ENCODE measurements at regions not wholly inside any gene's neighbourhood (a gene's known extent, or its start where the extent isn't known, plus 50 kb on each side); places are given as distances from the start of the nearest gene placed in this dataset.

DNA sequence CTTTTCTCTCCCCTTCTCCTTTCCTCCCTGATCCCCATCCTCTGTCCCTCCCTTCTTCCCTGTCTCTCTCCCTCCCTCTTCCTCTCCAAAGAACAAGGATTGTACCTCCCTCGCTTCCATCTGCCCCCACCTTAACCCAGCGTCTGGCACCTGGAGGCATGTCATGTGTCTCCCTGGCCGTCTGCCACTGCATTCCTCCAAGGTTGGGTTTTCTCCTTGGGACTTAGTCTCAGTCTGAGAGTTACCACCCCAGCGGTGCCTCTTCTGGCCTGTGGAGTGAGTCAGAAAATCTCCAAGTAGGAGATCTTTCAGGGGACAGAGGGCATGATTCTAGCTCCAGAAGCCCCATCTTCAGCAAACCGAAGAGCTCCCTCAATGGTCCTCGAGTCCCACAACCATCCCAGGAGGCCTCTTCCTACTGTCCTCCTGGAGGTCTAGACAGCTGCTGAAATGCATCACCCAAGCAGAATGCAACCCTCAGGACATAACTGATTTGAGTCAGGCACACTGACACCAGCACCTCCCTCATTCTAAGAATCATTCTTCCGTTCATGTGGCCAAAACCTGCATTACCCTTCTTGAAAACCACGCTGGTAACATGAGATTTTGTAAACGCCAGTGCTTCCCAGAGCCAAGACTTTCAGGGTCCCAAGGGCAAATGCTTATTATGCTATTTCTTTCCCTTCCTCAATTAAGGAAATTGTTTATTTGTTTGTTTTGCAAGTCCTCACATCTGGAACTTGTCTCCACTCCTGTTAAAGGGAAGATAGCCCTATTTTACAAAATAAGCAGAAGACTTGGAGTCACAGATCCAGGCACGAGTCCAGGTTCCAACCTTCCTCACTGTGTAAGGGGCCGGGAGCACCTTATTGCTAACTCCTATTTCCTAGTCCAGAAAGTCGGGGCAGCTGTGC, 463.2 kb downstream of the BCL11B start:
- Mint-ChIP-seq H3K27me3 (ENCODE audit: low read depth) (no peaks in the 10 kb centered on the region; the same call in 1 of the 2 replicates), H3K4me1 (peaks cover 28% of the 10 kb centered on the region), H3K4me3 (no peak overlapping the region), H3K9me3 (peaks cover 8% of the 10 kb centered on the region), H3K36me3 (no peaks in the 10 kb centered on the region), H3K27ac (no peak overlapping the region)
- DNase-seq (ENCODE audit: low spot score) (no peak), ATAC-seq (no peak)
- ChIA-PET POLR2A (interaction anchor here (0.6 kb wide), 1 partner anchor 463 kb away, joined by 4 read pairs; the partner anchor contains the start of gene BCL11B), CTCF (no interaction called here)
- TF ChIP-seq, protein P1, sequence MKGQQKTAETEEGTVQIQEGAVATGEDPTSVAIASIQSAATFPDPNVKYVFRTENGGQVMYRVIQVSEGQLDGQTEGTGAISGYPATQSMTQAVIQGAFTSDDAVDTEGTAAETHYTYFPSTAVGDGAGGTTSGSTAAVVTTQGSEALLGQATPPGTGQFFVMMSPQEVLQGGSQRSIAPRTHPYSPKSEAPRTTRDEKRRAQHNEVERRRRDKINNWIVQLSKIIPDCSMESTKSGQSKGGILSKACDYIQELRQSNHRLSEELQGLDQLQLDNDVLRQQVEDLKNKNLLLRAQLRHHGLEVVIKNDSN (CRISPR knock-in tag; IDR thresholded peaks at IDR 0.05): no peak
- TF ChIP-seq NFYB (CRISPR knock-in tag; conservative IDR thresholded peaks at IDR 0.05; ENCODE audit: low read depth): no peak
- no peak for TF ChIP-seq ELF4 (CRISPR knock-in tag; IDR thresholded peaks at IDR 0.05; ENCODE audit: low read depth)
- TF ChIP-seq, protein P2, sequence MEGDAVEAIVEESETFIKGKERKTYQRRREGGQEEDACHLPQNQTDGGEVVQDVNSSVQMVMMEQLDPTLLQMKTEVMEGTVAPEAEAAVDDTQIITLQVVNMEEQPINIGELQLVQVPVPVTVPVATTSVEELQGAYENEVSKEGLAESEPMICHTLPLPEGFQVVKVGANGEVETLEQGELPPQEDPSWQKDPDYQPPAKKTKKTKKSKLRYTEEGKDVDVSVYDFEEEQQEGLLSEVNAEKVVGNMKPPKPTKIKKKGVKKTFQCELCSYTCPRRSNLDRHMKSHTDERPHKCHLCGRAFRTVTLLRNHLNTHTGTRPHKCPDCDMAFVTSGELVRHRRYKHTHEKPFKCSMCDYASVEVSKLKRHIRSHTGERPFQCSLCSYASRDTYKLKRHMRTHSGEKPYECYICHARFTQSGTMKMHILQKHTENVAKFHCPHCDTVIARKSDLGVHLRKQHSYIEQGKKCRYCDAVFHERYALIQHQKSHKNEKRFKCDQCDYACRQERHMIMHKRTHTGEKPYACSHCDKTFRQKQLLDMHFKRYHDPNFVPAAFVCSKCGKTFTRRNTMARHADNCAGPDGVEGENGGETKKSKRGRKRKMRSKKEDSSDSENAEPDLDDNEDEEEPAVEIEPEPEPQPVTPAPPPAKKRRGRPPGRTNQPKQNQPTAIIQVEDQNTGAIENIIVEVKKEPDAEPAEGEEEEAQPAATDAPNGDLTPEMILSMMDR (IDR thresholded peaks at IDR 0.05): no peak
- TF ChIP-seq RORB (CRISPR knock-in tag; IDR thresholded peaks at IDR 0.05): no peak
- no peak for TF ChIP-seq ZNF317 (CRISPR knock-in tag; IDR thresholded peaks at IDR 0.05; ENCODE audit: borderline replicate concordance, low read depth)
- no peak for TF ChIP-seq TP53 (CRISPR knock-in tag; IDR thresholded peaks at IDR 0.05)
- no peak for TF ChIP-seq JUN (CRISPR knock-in tag; IDR thresholded peaks at IDR 0.05)
- TF ChIP-seq, protein P3, sequence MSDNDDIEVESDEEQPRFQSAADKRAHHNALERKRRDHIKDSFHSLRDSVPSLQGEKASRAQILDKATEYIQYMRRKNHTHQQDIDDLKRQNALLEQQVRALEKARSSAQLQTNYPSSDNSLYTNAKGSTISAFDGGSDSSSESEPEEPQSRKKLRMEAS (CRISPR knock-in tag; IDR thresholded peaks at IDR 0.05): no peak
- TF ChIP-seq, protein P4, sequence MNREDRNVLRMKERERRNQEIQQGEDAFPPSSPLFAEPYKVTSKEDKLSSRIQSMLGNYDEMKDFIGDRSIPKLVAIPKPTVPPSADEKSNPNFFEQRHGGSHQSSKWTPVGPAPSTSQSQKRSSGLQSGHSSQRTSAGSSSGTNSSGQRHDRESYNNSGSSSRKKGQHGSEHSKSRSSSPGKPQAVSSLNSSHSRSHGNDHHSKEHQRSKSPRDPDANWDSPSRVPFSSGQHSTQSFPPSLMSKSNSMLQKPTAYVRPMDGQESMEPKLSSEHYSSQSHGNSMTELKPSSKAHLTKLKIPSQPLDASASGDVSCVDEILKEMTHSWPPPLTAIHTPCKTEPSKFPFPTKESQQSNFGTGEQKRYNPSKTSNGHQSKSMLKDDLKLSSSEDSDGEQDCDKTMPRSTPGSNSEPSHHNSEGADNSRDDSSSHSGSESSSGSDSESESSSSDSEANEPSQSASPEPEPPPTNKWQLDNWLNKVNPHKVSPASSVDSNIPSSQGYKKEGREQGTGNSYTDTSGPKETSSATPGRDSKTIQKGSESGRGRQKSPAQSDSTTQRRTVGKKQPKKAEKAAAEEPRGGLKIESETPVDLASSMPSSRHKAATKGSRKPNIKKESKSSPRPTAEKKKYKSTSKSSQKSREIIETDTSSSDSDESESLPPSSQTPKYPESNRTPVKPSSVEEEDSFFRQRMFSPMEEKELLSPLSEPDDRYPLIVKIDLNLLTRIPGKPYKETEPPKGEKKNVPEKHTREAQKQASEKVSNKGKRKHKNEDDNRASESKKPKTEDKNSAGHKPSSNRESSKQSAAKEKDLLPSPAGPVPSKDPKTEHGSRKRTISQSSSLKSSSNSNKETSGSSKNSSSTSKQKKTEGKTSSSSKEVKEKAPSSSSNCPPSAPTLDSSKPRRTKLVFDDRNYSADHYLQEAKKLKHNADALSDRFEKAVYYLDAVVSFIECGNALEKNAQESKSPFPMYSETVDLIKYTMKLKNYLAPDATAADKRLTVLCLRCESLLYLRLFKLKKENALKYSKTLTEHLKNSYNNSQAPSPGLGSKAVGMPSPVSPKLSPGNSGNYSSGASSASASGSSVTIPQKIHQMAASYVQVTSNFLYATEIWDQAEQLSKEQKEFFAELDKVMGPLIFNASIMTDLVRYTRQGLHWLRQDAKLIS (CRISPR knock-in tag; IDR thresholded peaks at IDR 0.05; ENCODE audit: borderline replicate concordance): no peak
- TF ChIP-seq, protein P5, sequence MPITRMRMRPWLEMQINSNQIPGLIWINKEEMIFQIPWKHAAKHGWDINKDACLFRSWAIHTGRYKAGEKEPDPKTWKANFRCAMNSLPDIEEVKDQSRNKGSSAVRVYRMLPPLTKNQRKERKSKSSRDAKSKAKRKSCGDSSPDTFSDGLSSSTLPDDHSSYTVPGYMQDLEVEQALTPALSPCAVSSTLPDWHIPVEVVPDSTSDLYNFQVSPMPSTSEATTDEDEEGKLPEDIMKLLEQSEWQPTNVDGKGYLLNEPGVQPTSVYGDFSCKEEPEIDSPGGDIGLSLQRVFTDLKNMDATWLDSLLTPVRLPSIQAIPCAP (CRISPR knock-in tag; IDR thresholded peaks at IDR 0.05): no peak
- no peak for TF ChIP-seq GABPB1 (CRISPR knock-in tag; IDR thresholded peaks at IDR 0.05)

DNA sequence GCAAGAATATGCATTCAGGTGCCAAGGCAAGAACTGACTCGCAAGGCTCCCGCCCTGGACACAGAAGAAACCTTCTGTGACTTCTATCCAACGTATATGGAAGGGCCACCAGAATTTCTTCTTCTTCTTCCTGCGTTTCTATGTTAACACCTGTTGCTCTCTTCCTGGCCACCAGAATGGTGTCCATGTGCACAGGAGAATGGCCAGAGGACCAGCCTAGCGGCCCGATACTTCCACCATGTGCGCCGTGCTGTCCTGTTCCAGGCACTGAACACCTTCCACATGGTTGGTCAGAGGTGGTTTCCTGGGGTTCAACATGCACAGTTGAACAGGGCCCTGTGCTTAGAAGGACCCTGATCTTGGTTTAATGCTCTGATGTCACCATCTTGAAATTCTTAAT, 455.8 kb downstream of the BCL11B start:
- ATAC-seq (no peak), DNase-seq (ENCODE audit: low spot score) (no peak)
- CTCF ChIA-PET: no interaction called here
- Mint-ChIP-seq H3K4me3 (no peak overlapping the region), H3K27me3 (ENCODE audit: low read depth) (no peaks in the 10 kb centered on the region), H3K27ac (no peak overlapping the region), H3K9me3 (no peaks in the 10 kb centered on the region; the same call in 1 of the 2 replicates), H3K36me3 (no peaks in the 10 kb centered on the region), H3K4me1 (peaks cover 45% of the 10 kb centered on the region)
- TF ChIP-seq, protein P2 (IDR thresholded peaks at IDR 0.05): no peak
- TF ChIP-seq, protein P6, sequence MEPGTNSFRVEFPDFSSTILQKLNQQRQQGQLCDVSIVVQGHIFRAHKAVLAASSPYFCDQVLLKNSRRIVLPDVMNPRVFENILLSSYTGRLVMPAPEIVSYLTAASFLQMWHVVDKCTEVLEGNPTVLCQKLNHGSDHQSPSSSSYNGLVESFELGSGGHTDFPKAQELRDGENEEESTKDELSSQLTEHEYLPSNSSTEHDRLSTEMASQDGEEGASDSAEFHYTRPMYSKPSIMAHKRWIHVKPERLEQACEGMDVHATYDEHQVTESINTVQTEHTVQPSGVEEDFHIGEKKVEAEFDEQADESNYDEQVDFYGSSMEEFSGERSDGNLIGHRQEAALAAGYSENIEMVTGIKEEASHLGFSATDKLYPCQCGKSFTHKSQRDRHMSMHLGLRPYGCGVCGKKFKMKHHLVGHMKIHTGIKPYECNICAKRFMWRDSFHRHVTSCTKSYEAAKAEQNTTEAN (CRISPR knock-in tag; IDR thresholded peaks at IDR 0.05): no peak
- TF ChIP-seq NFE2L1 (CRISPR knock-in tag; IDR thresholded peaks at IDR 0.05) (no peak), OVOL2 (CRISPR knock-in tag; IDR thresholded peaks at IDR 0.05; ENCODE audit: borderline replicate concordance) (no peak), RORB (CRISPR knock-in tag; IDR thresholded peaks at IDR 0.05) (no peak), ZNF423 (CRISPR knock-in tag; IDR thresholded peaks at IDR 0.05) (no peak), NFYB (CRISPR knock-in tag; conservative IDR thresholded peaks at IDR 0.05; ENCODE audit: low read depth) (no peak)
- POLR2A ChIA-PET: no interaction called here

Measured in WTC11 (cell line).